Transverse colon (tissue), 4 donors: ENCODE measurements at regions not wholly inside any gene's neighbourhood (a gene's known extent, or its start where the extent isn't known, plus 50 kb on each side); places are given as distances from the start of the nearest gene placed in this dataset.

Source experiments
- CTCF ChIP-seq, 5 experiments: fragments of 200-600 bp in 3 of 5; fragments of 450-650 bp in 2 of 5; sonication (generic) in 3 of 5; IDR thresholded peaks; 1 replicate in 2 of 5; 2 replicates in 3 of 5; pipeline ENCODE4 v1.5.1; 2016 to 2017; ENCODE audit warnings: antibody characterized with exemption in 5 of 5, inconsistent platforms in 3 of 5, mild to moderate bottlenecking in 2 of 5, moderate library complexity in 1 of 5
- POLR2A ChIP-seq: fragments of 450-650 bp; IDR thresholded peaks from one replicate; pipeline ENCODE4 v1.6.1; 2016; ENCODE audit warnings: antibody characterized with exemption, mild to moderate bottlenecking, moderate library complexity
- POLR2AphosphoS5 ChIP-seq, 3 donors: sonication (generic); formaldehyde crosslinking; IDR thresholded peaks; one replicate each; pipeline ENCODE4 v1.6.1; 2016; ENCODE audit warnings: antibody characterized with exemption in 3 of 3

- TF ChIP-seq CTCF (IDR thresholded peaks at IDR 0.05) (no peak), POLR2AphosphoS5 (IDR thresholded peaks at IDR 0.05) (no peak), POLR2A (no peak)
These were observed 347.0 kb downstream of the GATA3 start for GRCh38 chr10:8401531-8401930.
